Stimulated activated CD4-positive, alpha-beta T cell treated with anti-CD3 and anti-CD28 coated beads, Interleukin-15, amount 100 ng/mL, for 24 hours (primary cell): ENCODE measurements at regions not wholly inside any gene's neighbourhood (a gene's known extent, or its start where the extent isn't known, plus 50 kb on each side); places are given as distances from the start of the nearest gene placed in this dataset.
"Not testable (repeated sequence)": the region's sequence is repeated elsewhere in the genome, so short reads cannot be mapped to it uniquely, and the experiment has no call there.

Experiments used
- DNase-seq: peaks from one replicate; pipeline ENCODE4 v3.0.0-alpha.2; 2020

DNA sequence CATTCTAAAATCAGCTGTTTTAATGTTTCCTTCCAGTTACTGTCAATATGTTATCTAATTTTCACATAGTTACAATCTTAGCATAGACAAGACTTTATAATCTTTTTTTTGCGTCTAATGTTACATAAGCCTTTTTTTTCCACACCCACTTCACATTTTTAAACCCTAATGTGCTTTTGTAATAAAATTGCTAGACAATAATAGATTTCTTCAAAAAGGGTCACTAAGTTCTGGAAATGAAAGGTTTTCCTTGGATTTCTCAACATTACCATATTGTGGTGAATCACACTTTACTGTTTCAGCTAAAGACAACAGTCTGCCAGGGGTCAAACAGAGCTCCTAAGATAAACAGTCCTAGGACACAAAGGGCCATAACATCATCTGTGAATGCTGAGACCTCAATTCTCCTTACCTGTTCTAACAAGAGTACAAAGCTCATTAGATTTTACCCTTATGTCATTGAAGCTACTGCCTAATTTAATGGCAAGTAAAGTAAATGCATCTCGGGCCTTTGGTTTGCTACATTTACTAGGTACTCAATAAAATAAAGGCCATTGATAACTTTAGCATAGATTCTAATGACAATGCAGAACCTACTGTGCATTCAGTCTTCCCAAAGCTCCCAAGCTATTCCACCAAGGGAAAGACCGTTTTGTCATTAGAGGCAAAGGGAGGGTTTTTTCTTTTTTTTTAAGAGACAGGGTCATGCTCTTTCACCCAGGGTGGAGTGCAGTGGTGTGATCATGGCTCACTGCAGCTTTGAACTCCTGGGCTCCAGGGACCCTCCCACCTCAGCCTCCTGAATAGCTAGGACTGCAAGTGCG lies 111.2 kb upstream of the SLC38A2 start:
- DNase-seq, result no peak

DNA sequence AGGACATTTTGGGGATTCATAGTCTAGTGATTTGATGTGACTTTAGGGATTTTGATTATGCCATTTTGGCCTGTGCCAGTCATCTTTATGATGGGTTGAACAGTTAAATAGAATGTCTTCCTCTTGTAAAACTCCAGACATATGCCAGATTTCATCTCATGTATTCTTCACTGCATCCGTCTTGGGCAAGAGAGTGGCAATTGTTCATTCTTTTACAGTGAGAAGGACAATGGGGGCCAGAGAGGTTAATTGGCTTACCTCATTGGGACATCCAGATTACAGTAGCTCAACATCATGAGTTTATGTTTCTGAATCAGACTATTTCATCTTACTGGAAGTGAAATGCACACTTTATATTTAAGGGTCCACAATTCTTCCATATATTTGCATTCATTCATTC lies 108.2 kb upstream of the SLC38A2 start:
- DNase-seq, result no peak

DNA sequence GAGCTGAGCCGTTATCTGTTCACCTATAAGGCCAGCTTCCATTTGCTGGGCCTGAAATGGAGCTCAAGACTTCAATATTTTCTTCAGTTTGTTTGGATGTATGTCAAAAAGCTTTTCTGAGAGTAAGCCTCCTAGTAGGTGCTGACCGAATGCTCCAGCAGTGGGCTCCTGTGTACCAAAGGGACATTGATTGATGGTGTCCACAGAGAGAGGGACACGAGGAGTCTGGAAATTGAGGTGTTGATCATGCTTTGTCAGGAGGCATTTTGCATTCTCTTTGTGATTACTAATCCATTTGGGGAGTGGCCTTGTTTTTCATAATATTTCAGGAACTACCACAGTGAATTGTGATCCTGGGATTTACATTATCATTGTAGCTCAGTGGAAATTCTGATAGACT lies 107.7 kb upstream of the SLC38A2 start:
- no peak for DNase-seq

DNA sequence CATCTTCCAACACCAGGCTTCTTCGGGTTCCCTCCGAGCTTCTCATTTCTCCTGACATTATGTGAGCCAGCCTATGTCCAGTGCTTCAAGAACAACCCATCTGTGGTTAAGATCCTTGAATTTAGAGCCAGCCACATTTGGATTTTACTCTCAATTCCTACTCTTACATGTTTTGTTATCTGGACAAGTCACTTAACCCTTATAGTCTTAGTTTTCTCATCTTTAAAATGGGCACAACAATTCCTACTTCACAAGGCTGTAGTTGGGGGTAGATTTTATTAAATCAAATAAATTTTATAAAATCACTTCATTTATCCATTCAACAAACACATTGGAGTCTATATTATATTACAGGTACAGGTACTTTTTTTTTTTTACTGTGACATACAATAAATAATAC lies 105.5 kb upstream of the SLC38A2 start:
- DNase-seq, result no peak

DNA sequence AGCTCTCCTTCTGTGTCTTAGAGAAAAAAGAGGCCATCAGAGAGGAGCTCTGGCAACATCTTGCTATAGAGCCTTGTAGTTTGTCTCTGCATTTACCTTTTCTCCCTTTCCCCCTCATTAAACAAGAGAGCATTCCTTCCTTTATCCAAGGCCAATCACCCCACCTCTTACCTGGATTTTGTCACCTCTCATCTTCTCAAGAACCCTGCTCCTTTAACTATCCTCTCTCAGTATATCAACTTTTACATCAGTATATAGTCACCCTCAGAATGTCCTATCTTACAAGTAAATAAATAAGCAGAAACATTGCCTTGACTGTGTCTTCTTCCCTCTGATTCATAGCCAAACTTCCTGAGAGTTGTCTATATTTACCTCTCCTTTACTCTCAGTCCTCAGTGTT lies 105.0 kb upstream of the SLC38A2 start:
- no peak for DNase-seq

DNA sequence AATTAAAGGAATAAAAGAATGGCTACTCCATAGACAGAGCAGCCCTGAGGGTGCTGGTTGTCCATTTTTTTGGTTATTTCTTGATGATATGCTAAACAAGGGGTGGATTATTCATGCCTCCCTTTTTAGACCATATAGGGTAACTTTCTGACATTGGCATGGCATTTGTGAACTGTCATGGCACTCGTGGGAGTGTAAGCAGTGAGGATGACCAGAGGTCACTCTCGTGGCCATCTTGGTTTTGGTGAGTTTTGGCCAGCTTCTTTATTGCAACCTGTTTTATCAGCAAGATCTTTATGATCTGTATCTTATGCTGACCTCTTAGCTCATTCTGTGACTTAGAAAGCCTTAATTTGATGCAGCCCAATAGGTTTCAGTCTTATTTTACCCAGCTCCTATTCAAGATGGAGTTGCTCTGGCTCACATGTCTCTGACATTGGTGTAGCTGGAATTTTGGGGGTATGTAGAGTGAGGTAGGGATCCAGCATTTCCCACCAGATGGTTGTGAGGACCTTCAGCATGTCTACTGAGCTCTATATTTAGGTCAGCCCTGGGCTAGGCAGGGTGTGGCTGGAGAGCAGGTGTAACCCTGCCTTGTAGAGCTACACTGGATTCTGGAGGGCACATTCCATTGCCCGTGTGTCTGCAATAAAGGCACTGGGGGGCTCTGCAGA lies 103.5 kb upstream of the SLC38A2 start:
- no peak for DNase-seq

DNA sequence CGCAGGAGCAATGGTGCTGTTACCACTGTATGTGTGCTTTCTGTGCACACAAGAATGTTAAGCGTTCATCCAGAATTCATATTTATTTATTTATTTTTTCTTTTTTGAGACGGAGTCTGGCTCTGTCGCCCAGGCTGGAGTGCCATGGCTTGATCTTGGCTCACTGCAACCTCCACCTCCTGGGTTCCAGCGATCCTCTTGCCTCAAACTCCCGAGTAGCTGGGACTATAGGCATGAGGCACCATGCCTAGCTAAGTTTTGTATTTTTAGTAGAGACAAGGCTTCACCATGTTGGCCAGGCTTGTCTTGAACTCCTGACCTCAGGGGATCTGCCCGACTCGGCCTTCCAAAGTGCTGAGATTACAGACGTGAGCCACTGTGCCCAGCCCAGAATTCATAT lies 101.8 kb upstream of the SLC38A2 start:
- DNase-seq, result not testable (repeated sequence)

DNA sequence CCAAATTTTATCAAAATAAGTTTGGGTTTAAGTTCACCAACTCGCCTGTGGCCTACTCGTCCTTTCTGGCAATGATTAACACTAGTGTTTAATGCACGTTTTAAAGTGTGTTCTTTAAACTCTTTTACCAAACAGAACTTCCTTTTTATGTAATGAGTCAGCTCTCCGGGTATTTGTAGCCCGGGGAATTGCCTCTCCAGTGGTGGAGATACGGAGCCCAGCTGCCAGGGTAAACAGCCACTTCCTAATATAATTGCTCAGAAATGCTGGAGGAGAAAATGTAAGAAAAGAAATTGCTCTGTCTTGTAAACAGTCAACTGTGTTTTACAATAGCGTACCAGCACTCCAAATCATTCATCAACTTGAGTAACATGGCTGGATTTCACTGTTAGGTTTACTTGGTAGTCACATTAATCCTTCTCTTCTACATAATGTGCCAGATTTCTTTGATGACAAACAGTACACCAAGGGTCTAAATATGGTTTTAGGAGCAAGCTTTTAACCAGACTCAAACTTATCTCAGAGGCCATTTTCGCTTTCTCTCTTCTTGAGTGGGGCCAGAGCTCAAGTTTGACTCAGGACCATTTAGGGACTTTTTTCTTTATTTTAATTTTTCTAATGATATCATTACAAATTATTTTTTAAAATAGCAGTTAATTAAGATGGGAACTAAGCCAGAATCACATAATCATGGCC lies 101.2 kb upstream of the SLC38A2 start:
- no peak for DNase-seq

DNA sequence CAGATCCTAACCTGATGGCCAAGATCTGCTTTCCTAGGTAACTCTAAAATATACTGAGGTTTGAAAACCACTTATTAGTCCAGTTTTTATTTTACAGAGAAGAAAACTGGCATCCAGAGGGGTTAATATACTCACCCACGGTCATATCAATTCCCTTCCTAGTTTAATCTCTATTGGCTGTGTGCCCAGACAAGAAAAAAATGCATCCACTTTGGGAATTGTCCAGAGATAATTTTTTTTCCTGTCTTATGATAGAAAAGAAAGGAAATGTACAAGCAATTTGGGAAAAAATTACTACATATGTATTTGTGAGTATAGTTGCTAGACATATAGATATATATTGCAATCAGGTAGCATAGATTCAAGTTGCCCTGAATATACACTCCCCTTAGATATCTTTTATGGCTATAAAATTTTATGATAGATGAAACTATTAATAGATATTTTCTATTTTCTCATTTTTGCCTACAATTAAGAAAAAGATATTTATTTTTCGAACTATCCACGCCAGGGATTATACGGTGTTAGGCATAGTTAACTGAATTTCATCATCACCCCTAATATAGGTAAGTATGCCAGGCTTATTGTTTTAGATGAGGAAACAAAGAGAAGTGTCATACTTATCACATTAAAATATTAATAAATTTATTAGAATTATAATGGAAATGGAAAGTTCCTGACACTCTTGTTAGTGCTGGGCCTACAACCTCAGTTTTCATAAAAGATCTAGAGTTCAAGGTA lies 100.5 kb upstream of the SLC38A2 start:
- no peak for DNase-seq

DNA sequence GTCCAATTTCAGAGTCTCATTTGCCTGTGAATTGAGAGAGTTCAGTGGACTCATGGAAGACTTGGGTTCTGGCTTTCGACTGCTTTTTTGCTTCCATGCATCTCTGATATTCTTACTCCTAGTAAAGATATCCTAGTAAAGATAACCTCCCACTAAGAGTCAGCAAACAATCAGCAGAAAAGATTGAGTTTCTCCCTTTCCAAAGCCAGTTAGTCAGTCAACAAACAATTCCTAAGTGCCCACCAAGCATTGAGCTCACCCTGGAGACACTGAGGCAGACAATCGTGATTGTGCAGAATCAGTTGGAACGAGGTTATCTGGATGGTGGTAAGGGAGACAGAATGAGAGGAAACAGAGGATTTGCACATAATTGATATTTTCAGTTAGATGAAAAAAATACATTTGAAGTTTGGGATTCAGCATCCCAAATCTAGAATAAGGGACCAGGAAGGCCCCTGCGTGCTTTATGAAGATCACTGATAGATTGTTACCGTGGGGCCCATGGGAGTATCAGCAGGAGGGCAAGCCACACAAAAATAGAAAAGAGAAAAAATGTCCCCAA lies 99.7 kb upstream of the SLC38A2 start:
- DNase-seq, result no peak

DNA sequence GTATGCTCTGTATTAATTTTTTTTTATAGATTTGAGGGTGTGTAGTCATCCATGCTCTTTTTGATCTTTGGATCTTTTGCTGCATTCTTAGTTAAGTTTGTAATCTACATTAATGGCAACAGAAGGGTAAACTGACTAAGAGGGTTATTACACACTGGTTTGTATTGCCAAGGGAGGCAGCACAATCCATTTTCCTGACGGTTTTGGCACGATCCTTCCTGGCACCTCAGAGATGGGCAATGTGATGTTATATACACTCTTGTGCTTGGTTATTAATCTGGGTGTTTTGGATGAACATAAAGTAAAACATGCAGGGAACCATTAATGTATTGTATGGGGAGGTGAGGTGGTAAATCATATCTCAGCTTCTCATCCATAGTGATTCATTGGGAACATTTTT lies 98.8 kb upstream of the SLC38A2 start:
- no peak for DNase-seq

DNA sequence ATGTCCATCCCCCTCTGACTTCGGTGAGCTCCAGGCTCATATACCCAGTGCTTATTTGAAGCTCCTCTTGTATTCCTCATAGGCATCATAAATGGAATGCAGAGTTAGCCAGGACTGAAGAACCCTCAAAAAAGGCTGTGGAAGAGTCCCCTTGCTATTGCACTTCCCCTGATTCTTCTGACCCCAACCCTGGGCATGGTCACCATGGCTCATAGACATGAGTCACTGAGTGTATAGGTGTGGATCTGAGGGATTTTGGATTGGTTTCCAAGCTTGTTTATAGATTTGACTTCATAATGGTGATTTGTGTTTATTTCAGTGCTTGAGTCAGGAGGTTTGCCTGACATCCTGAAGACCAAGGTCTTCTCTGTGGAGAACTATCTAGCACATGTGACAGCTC lies 98.4 kb upstream of the SLC38A2 start:
- no peak for DNase-seq

DNA sequence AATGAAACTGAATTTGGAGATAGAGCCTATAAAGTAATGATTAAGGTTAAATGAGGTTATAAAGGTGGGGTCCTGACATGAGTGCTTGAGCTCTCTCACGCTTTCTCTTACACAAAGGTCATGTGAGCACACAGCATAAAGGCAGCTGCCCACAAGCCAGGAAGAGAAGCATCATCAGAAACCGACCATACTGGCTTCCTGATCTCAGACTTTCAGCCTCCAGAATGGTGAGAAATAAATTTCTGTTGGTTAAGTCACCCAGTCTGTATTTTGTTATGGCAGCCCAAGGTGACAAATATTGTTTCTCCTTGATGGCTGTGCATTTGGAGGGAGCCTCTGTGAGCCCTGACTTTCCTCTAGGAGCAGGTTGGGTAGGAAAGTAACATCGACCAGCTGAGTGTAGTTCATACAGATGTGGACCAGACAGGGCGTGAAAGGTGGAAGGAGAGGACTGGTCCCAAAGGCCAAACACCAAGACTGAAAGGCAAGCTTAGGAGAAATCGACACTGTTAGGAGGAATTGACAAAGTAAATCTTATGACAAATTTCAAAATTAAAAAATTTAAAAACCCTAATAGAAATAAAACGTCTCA lies 97.6 kb upstream of the SLC38A2 start:
- peak; percentile 25 for DNase-seq

DNA sequence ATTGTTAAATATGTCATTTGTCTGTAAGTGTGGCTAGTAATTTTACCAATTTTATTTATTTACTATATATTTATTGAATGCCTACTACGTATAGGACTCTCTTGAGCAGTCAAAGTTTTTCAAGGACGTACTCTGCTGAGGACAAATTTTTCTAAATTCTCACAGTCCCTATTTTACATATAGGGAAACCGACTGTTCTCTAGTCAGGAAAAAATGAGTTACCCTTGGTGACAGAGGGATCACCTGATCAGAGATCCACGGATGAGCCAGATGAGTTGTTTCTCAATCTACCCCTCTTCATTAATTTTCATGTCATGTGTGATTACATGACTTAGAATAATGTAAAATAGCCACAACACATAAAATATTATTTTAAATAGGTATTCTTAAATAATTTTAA lies 96.2 kb upstream of the SLC38A2 start:
- DNase-seq, result no peak

DNA sequence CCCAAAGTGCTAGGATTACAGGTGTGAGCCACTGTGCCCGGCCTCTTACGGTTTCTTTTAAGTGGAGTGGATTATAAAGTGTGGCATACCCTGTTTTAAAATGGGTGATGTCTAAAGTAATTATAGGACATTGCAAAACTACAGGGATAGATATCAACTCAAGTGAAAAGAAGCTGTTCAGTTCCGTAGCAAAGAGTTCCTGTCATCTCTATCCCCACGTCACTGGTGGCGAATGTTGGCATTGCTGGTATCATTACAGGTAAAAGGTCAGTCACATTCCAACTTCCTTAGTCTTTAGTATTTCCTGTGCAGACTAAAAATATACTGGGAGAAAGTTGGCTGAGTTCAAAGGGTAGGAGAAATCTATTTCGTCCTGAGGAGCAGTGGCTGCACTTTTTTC lies 95.6 kb upstream of the SLC38A2 start:
- DNase-seq, result no peak

DNA sequence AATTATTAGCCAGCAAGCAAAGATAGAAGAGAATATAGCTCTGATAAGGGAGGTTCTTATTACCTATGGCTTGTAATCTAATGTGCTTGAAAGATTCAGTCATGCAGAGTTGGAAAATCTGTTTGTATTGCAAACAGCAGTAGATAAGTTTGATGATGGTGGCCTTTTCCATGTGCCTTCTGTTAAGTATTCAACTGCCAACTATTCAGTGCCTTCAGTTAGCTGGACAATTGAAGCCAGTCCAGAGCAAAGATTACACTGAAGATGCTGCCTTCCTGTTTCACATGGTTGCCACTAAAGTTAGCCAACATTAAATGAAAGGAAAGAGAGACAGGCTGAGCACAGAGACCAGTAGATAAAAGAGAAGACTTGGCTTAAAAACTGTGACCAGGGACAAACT lies 92.7 kb upstream of the SLC38A2 start:
- DNase-seq, result no peak

DNA sequence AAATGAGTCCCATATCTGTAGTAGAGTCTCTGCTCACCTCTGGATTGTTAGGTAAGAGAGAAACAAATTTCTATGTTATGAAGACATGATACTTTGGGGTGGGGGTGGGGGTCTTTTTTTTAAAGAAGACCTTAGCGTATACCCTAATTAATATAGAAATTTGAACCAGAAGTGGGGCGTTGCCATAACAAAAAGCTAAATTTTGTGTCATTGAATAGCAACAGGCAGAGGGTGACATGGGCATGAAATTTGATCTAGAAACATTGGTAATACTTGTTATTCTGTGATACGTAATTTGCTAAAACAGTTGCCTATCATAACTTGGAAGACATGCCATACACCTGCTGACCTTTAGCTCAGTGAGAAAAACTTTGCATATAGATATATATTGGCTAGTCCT lies 92.3 kb upstream of the SLC38A2 start:
- DNase-seq, result no peak

DNA sequence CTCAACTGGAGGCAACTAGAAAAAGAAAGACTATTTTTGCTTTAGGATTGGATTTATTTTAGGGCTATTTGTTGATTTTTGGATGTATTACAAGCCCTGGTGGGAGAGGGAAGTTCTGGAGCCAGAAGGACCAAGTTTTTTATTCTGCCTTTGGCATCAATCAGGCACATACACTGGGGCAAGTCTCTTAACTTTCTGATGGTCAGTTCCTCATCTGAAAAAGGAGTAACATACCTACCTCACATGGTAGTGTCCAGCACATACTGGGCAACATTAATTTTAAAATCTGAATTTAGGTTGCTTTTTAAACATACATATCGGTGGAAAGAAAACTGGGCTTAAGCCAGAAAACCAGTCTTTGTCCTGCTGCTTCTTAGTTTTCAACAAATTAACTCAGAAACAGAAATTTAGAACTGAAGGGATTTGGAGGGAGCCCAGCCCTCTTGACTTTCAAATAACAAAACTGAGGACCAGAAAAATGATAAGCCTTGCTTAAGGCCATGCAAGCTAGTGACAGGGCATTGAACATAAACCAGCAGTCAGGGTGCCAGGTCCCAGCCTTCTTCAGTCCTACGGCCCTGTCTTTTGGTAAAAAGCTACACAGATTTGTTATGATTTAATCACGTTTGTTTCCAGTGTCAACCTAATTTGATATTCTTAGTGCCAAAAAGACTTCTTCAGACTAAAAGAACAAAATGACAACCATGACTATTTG lies 90.2 kb upstream of the SLC38A2 start:
- no peak for DNase-seq

DNA sequence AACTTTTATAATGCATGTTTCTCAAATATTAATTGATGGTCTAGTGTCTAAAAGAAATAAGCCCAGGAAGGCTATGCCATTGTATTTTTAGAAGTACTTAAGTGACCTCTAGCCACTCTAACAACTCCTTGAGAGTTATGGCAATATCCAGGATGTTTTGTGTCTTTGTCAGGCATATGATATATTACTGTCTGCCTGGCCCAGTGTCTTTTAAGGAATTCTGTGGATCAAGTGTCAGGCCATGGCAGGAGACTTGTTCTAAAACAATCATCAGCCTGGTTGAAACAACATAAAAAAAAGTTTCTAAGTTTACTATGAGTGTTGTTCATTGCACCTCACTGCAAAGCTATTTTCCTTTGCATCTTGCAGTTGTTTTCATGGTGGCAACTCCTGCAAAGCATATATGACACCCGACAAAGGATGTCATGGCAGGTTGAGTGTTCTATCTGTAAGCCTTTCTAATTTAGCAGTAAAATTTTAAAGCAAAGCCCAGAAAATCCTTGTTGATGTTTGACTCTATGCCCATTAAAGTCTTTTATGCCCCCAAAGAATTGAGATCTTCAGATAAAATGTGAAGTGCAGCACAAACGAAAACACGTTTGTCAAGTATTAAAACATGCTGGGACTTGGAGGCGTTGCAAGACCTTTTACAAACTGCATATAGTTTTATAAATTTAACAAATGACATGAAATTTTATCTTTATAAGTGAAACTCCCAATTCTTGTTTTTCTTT lies 89.5 kb upstream of the SLC38A2 start:
- no peak for DNase-seq

DNA sequence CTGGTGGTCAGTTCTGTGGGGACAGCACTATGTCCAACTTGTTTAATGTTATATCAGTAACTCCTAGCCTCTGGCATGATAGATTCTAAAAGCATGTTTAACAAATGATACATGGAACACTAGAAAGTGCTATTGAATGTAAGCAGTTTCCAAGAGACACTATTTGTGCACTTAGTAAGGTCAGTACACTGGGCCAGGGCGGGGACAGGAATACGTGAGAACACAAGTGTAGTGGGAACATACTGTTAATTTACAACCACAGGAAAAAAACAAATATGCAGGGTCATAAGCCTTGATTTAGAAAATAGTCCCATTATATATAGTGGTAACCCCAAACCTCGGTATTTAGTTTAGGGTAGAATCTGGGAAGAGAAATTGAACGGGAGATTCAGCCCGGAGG lies 88.9 kb upstream of the SLC38A2 start:
- DNase-seq, result no peak

DNA sequence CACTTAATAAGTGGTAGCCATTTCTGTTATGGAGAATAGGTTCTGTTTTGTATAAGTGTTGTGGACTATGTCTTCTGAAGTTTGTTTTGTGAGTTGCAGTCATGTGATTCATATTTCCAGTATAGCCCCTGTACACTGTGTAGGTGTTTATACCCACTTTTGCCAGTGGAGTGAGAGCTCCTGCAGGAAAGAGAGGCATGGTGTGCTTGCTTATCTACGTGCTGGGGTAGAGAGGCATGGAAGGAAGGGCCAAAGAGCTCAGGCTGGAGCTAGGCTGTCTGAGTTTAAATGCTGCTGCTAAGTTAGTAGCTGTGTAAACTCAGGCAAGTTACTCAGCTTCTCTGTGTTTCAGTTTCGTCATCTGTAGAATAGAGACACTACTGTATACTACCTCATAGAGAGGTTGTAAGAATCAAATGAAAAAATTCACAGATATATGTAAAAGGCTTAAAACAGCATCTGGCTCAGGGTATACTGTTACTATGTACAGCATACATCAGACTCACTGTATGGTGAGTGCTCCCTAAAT lies 88.2 kb upstream of the SLC38A2 start:
- DNase-seq, result no peak
